ENCODE measurements at regions not wholly inside any gene's neighbourhood (a gene's known extent, or its start where the extent isn't known, plus 50 kb on each side); places are given as distances from the start of the nearest gene placed in this dataset.
A peak's percentile ranks its signal among the peaks of the same experiment; 100 is the strongest.

DNA sequence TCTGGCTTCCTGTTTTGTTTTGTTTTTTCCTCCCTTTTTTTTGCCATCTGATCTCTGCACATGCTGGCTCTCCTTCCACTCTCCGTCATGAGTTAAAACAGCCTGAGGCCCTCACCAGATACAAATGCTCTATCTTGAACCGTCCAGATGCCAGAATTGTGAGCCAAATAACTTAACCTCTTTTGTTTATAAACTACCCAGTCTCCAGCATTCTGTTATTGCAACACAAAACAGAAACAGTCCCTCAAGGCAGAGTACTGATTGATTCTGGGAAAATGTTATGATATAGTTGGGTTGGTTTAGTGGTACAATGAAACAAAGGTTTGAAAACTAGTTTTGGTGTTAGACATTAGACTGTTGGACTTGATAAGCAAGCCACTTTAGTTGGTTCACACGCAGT, 1390.0 kb upstream of the RAG2 start:
- BruUV-seq (replicated peaks): no TSS peak
- intact Hi-C loops (cut with micrococcal nuclease; ENCODE audit: unreplicated experiment): no loop called here
- TF ChIP-seq, protein P1, sequence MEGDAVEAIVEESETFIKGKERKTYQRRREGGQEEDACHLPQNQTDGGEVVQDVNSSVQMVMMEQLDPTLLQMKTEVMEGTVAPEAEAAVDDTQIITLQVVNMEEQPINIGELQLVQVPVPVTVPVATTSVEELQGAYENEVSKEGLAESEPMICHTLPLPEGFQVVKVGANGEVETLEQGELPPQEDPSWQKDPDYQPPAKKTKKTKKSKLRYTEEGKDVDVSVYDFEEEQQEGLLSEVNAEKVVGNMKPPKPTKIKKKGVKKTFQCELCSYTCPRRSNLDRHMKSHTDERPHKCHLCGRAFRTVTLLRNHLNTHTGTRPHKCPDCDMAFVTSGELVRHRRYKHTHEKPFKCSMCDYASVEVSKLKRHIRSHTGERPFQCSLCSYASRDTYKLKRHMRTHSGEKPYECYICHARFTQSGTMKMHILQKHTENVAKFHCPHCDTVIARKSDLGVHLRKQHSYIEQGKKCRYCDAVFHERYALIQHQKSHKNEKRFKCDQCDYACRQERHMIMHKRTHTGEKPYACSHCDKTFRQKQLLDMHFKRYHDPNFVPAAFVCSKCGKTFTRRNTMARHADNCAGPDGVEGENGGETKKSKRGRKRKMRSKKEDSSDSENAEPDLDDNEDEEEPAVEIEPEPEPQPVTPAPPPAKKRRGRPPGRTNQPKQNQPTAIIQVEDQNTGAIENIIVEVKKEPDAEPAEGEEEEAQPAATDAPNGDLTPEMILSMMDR (IDR thresholded peaks at IDR 0.05; ENCODE audit: unreplicated experiment): no peak
- Mint-ChIP-seq H3K36me3 (ENCODE audit: insufficient read depth, unreplicated experiment) (no peaks in the 10 kb centered on the region), H3K27me3 (ENCODE audit: unreplicated experiment) (no peaks in the 10 kb centered on the region), H3K4me1 (ENCODE audit: low read depth, unreplicated experiment) (peaks cover 23% of the 10 kb centered on the region), H3K9me3 (ENCODE audit: low read depth, unreplicated experiment) (peaks cover 5% of the 10 kb centered on the region), H3K4me3 (ENCODE audit: low read depth, unreplicated experiment) (peak overlapping the region; percentile 5), H3K27ac (ENCODE audit: unreplicated experiment) (peak overlapping the region; percentile 64)
- DNase-seq: no peak
- CTCF ChIA-PET: no interaction called here

DNA sequence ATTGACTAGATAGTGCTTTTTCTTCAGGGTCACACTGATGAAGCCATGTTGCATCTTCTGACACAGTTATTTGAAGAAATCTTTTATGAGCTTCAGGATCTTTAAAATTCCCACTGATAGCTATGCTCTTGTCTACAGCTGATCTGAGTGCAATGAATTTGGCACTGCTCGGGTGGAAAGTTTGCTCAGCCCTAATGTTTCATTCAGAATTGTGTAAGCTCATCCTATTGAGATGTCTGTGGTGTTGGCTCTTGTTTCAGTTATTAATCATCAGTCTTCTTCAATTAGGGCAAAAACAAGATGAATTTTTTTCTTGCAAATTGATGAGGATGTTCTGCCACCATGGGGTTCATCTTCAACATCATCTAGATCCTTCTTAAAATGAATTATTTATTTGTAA, 1387.0 kb upstream of the RAG2 start:
- intact Hi-C loops (cut with micrococcal nuclease; ENCODE audit: unreplicated experiment): no loop called here
- H3K9me3 Mint-ChIP-seq (ENCODE audit: low read depth, unreplicated experiment): peaks cover 2% of the 10 kb centered on the region
- peaks cover 15% of the 10 kb centered on the region for H3K4me1 Mint-ChIP-seq (ENCODE audit: low read depth, unreplicated experiment)
- H3K36me3 Mint-ChIP-seq (ENCODE audit: insufficient read depth, unreplicated experiment): no peaks in the 10 kb centered on the region
- BruUV-seq (replicated peaks): no TSS peak
- no peaks in the 10 kb centered on the region for H3K27me3 Mint-ChIP-seq (ENCODE audit: unreplicated experiment)
- no peak overlapping the region for H3K4me3 Mint-ChIP-seq (ENCODE audit: low read depth, unreplicated experiment)
- CTCF ChIA-PET: no interaction called here
- TF ChIP-seq, protein P1 (IDR thresholded peaks at IDR 0.05; ENCODE audit: unreplicated experiment): no peak
- no peak overlapping the region for H3K27ac Mint-ChIP-seq (ENCODE audit: unreplicated experiment)
- no peak for DNase-seq

DNA sequence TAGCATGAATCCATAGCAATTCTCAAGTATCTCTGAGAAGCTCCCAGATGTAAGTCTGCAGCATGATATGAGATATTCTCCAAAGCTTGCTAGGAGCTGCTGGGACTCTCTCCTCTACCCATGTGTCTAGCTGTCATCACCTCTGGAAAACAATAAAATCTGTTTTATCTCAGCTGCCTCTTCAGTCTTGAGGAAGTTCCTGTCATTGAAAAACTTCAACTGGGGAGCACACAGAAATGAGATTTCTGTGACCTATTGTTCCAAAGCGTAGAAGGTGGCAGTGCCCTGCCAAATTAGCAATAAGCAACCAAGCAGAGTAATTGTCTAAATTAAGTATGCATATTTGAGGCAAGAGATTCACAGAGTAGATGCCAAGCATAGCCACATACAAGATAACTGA, 1380.6 kb upstream of the RAG2 start:
- no peak overlapping the region for H3K27ac Mint-ChIP-seq (ENCODE audit: unreplicated experiment)
- CTCF ChIA-PET: no interaction called here
- H3K36me3 Mint-ChIP-seq (ENCODE audit: insufficient read depth, unreplicated experiment): no peaks in the 10 kb centered on the region
- no TSS peak for BruUV-seq (replicated peaks)
- no peak overlapping the region for H3K4me3 Mint-ChIP-seq (ENCODE audit: low read depth, unreplicated experiment)
- TF ChIP-seq, protein P1 (IDR thresholded peaks at IDR 0.05; ENCODE audit: unreplicated experiment): no peak
- intact Hi-C loops (cut with micrococcal nuclease; ENCODE audit: unreplicated experiment): no loop called here
- DNase-seq: no peak
- peaks cover 2% of the 10 kb centered on the region for H3K9me3 Mint-ChIP-seq (ENCODE audit: low read depth, unreplicated experiment)
- peaks cover 23% of the 10 kb centered on the region for H3K4me1 Mint-ChIP-seq (ENCODE audit: low read depth, unreplicated experiment)
- no peaks in the 10 kb centered on the region for H3K27me3 Mint-ChIP-seq (ENCODE audit: unreplicated experiment)

DNA sequence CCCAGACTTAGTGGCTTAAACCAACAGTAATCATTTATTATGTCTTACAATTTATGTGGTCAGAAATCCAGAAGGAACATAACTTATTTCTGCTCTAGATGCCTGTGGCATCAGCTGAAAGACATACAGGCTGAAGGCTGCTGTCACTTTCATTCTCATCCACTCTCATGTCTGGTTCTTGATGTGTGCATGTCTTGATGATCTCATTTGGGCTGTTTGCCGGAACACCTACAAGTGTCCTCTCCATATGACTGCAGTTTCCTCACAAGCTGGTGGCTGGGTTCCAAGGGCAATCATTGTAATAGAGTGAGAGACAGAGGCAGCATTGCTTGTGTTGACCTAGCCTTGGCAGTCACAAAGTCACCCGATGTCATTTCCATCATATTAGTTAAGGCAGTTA, 1375.9 kb upstream of the RAG2 start:
- H3K27me3 Mint-ChIP-seq (ENCODE audit: unreplicated experiment): no peaks in the 10 kb centered on the region
- H3K4me1 Mint-ChIP-seq (ENCODE audit: low read depth, unreplicated experiment): peaks cover 39% of the 10 kb centered on the region
- H3K4me3 Mint-ChIP-seq (ENCODE audit: low read depth, unreplicated experiment): peak overlapping the region; percentile 38
- CTCF ChIA-PET: interaction anchor here (0.7 to 1.5 kb wide), 2 partner anchors 7 to 38 kb away, joined by 3 to 5 read pairs; no protein-coding TSS in a partner anchor
- TF ChIP-seq, protein P1 (IDR thresholded peaks at IDR 0.05; ENCODE audit: unreplicated experiment): no peak
- BruUV-seq (replicated peaks): no TSS peak
- intact Hi-C loops (cut with micrococcal nuclease; ENCODE audit: unreplicated experiment): loop anchor here (2.0 kb wide), 1 partner anchor 187 kb away; no protein-coding TSS in a partner anchor
- peak; percentile 24 for DNase-seq
- H3K36me3 Mint-ChIP-seq (ENCODE audit: insufficient read depth, unreplicated experiment): peaks cover 6% of the 10 kb centered on the region
- H3K27ac Mint-ChIP-seq (ENCODE audit: unreplicated experiment): peak overlapping the region; percentile 84
- H3K9me3 Mint-ChIP-seq (ENCODE audit: low read depth, unreplicated experiment): peaks cover 5% of the 10 kb centered on the region

All from Calu3 (cell line).